Peyer's patch (tissue), 4 donors: ENCODE measurements at regions not wholly inside any gene's neighbourhood (a gene's known extent, or its start where the extent isn't known, plus 50 kb on each side); places are given as distances from the start of the nearest gene placed in this dataset.

ENCODE experiments used
- CTCF ChIP-seq, 6 experiments: fragments of 450-650 bp in 4 of 6; fragments of 200-600 bp in 2 of 6; sonication (generic) in 1 of 6; IDR thresholded peaks; one replicate each; pipeline ENCODE4 v1.5.1; 2017 to 2019; ENCODE audit warnings: antibody characterized with exemption in 6 of 6, mild to moderate bottlenecking in 3 of 6, moderate library complexity in 1 of 6
- POLR2A ChIP-seq, 2 donors: fragments of 450-650 bp; IDR thresholded peaks; one replicate each; pipeline ENCODE4 v1.5.1; 2017; ENCODE audit warnings: antibody characterized with exemption in 2 of 2, mild to moderate bottlenecking in 2 of 2, moderate library complexity in 2 of 2

- no peak for TF ChIP-seq POLR2A (IDR thresholded peaks at IDR 0.05)
- TF ChIP-seq CTCF (IDR thresholded peaks at IDR 0.05), result no peak
These were observed 51.5 kb upstream of the RNU6ATAC start for GRCh38 chr9:134215699-134216448.
